Prostate gland (tissue), 2 donors: ENCODE measurements at regions not wholly inside any gene's neighbourhood (a gene's known extent, or its start where the extent isn't known, plus 50 kb on each side); places are given as distances from the start of the nearest gene placed in this dataset.

Source experiments
- DNase-seq: peaks from one replicate; pipeline ENCODE4 v3.0.0-alpha.2; 2019; ENCODE audit warnings: low spot score
- H3K27ac ChIP-seq, 2 donors: fragments of 200-600 bp; sonication (generic); 2 replicates each; pipeline ENCODE4 v1.5.1; 2017 to 2019
- H3K27me3 ChIP-seq: fragments of 200-600 bp; sonication (generic); replicated peaks from 2 replicates; pipeline ENCODE4 v1.5.1; 2019; ENCODE audit not compliant: insufficient read depth
- H3K36me3 ChIP-seq, 2 donors: fragments of 200-600 bp; sonication (generic); 1 replicate in 1 of 2; 2 replicates in 1 of 2; pipeline versions ENCODE4 v1.5.1 to v1.8.1; 2017 to 2019
- H3K4me1 ChIP-seq: fragments of 200-600 bp; sonication (generic); replicated peaks from 2 replicates; pipeline ENCODE4 v1.5.1; 2019
- H3K4me3 ChIP-seq, 2 donors: fragments of 200-600 bp; sonication (generic); 2 replicates each; pipeline ENCODE4 v1.5.1; 2017 to 2019
- H3K9me3 ChIP-seq: fragments of 200-600 bp; sonication (generic); 2 replicates; pipeline ENCODE4 v1.5.1; 2017
- POLR2A ChIP-seq: fragments of 450-650 bp; IDR thresholded peaks from one replicate; pipeline ENCODE4 v1.6.1; 2016; ENCODE audit warnings: antibody characterized with exemption, mild to moderate bottlenecking
- POLR2AphosphoS5 ChIP-seq: sonication (generic); formaldehyde crosslinking; IDR thresholded peaks from one replicate; pipeline ENCODE4 v1.6.1; 2017; ENCODE audit warnings: antibody characterized with exemption
- WGBS: methylation state at CpG from one replicate; pipeline ENCODE4 v1.1.5; 2018; 5-methylcytosine and 5-hydroxymethylcytosine counted together
- intact Hi-C: fragments of 100-400 bp; cut with DNase I; formaldehyde crosslinking; loops from one replicate; pipeline ENCODE4 v1.14.2; 2022
- TF ChIP-seq, protein P1 (sequence below), 4 experiments: fragments of 200-600 bp in 2 of 4; fragments of 450-650 bp in 2 of 4; sonication (generic) in 2 of 4; IDR thresholded peaks; 1 replicate in 3 of 4; 2 replicates in 1 of 4; pipeline ENCODE4 v1.5.1; 2016 to 2019; ENCODE audit warnings: antibody characterized with exemption in 4 of 4, mild to moderate bottlenecking in 2 of 4, moderate library complexity in 2 of 4

DNA sequence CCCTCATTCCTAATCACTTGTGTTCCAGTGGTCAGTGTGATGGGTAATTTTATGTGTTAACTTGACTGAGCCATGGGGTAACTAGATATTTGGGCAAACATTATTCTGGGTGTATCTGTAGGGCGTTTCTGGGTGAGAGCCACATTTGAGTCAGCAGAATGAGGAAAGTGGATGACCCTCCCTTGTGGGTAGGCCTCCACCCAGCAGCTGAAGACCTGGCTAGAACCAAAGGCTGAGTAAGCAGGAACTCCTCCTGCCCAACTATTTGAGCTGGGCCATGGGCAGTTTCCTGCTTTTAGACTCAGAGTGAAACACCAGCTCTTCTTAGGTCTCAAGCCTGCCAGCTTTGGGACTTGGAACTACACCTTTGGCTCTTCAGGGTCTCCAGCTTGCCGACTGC is 141.8 kb downstream of the ACKR3 start:
- intact Hi-C loops, result no loop called here
- Histone ChIP-seq H3K27ac (no peak overlapping the region), H3K36me3 (no peaks in the 10 kb centered on the region), H3K27me3 (no peaks in the 10 kb centered on the region), H3K4me1 (no peaks in the 10 kb centered on the region), H3K9me3 (no peaks in the 10 kb centered on the region), H3K4me3 (no peak overlapping the region)
- DNase-seq, result no peak
- 86% methylated on average over 2 of the region's 2 CpGs for WGBS
- no peak for TF ChIP-seq POLR2AphosphoS5

DNA sequence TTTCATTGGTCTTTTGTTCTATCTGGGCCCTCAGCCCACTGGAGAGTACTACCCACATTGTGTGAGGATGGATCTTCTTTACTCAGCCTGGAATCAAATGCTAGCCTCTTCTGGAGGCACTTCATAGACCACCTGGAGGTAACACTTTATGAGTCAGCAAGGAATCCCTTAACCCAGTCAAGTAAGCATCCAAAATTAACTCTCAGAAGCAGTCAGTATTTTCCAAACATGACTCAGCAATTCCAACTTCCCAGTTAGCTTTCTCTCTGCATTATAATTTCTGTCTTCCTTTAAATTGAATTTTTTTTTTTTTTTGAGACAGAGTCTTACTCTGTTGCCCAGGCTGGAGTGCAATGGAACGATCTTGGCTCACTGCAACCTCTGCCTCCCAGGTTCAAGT is 142.7 kb downstream of the ACKR3 start:
- no peaks in the 10 kb centered on the region for H3K36me3 ChIP-seq
- TF ChIP-seq POLR2A (no peak), POLR2AphosphoS5 (no peak)
- TF ChIP-seq, protein P1, sequence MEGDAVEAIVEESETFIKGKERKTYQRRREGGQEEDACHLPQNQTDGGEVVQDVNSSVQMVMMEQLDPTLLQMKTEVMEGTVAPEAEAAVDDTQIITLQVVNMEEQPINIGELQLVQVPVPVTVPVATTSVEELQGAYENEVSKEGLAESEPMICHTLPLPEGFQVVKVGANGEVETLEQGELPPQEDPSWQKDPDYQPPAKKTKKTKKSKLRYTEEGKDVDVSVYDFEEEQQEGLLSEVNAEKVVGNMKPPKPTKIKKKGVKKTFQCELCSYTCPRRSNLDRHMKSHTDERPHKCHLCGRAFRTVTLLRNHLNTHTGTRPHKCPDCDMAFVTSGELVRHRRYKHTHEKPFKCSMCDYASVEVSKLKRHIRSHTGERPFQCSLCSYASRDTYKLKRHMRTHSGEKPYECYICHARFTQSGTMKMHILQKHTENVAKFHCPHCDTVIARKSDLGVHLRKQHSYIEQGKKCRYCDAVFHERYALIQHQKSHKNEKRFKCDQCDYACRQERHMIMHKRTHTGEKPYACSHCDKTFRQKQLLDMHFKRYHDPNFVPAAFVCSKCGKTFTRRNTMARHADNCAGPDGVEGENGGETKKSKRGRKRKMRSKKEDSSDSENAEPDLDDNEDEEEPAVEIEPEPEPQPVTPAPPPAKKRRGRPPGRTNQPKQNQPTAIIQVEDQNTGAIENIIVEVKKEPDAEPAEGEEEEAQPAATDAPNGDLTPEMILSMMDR (IDR thresholded peaks at IDR 0.05), result no peak
- H3K9me3 ChIP-seq, result no peaks in the 10 kb centered on the region
- no peaks in the 10 kb centered on the region for H3K4me1 ChIP-seq
- 87% methylated on average over 1 of the region's 1 CpG for WGBS
- intact Hi-C loops, result no loop called here
- H3K4me3 ChIP-seq, result no peak overlapping the region
- no peak for DNase-seq
- no peaks in the 10 kb centered on the region for H3K27me3 ChIP-seq
- no peak overlapping the region for H3K27ac ChIP-seq

DNA sequence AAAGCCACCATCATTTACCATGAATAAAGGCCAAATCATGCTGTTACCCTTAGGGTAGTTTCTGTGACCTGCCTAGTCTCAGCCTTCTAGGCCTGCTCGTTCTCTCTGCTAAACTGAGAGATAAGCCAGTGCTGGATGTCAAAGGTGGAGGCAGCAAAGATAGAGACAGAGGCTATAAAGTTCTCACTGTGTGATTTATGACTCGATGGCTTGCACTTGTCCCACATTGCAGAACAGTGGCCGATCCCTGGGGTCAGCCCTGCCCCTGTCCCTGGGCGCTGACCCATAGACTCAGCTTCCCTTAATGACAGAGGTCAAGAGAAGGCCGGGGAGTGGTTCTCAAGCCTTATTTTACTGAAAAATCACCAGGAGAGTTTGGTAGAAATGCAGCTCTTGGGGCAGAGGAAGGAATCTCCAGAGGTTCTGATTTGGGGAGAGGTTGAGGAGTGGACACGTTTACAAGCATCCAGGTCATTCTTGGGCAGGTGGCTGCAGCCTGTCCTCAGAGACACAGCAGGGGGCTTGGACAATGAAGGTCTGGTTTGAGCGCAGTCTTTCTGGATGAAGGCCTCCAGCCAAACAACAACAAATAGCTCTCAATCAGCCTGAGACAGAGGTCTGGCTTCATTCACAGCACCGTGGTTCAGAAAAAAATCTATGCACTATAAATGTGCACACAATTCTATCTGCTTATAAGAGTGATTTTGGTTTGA is 143.5 kb downstream of the ACKR3 start:
- DNase-seq, result no peak
- no peaks in the 10 kb centered on the region for H3K36me3 ChIP-seq
- no peak for TF ChIP-seq POLR2A
- TF ChIP-seq, protein P1 (IDR thresholded peaks at IDR 0.05), result no peak
- no peak for TF ChIP-seq POLR2AphosphoS5
- H3K27ac ChIP-seq, result no peak overlapping the region
- H3K4me3 ChIP-seq, result no peak overlapping the region
- no peaks in the 10 kb centered on the region for H3K4me1 ChIP-seq
- no peaks in the 10 kb centered on the region for H3K27me3 ChIP-seq
- no peaks in the 10 kb centered on the region for H3K9me3 ChIP-seq
- WGBS, result 85% methylated on average over 8 of the region's 8 CpGs
- intact Hi-C loops, result no loop called here

DNA sequence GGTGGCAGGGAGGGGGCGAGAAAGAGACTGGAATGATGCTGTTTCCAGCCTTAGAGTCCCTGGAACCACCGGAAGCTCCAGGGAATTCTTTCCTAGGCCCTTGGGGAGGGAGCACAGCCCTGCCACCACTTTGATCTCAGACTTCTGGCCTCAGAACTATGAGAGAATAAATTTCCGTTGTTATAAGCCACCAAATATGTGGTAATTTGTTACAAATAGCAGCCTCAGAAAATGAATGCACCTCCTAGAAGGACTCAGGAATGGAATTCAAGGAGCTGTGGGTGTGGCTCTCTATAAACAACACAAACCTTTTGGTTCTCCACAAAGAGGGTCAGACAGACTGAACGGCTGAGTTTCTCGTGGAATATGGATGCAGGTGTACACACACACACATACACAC is 144.5 kb downstream of the ACKR3 start:
- intact Hi-C loops, result no loop called here
- Histone ChIP-seq H3K9me3 (no peaks in the 10 kb centered on the region), H3K36me3 (no peaks in the 10 kb centered on the region), H3K4me1 (no peaks in the 10 kb centered on the region), H3K27ac (no peak overlapping the region), H3K27me3 (no peaks in the 10 kb centered on the region), H3K4me3 (no peak overlapping the region)
- DNase-seq, result no peak
- WGBS, result 62% methylated on average over 5 of the region's 5 CpGs
- TF ChIP-seq POLR2A (no peak), POLR2AphosphoS5 (no peak)
- TF ChIP-seq, protein P1 (IDR thresholded peaks at IDR 0.05), result no peak

DNA sequence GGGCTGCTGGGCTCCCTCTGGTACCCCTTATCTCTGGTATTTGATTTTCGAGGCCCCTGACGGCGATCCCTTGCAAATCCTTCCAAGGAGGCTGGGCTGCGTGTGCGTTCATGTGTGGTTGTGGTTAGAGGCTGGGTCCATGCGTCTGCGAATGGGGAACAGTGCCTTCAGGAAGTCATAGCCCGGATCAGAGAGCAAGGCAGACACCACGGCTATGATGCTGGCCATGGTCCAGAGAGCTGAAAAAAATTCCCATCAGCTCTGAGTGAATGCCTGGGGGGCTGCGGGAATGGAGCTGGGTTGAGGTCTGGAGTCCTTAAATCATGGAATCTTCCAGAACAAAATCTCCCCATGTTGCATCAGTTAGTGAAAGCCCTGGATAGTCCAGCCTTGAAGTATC is 145.5 kb downstream of the ACKR3 start:
- Histone ChIP-seq H3K4me3 (no peak overlapping the region), H3K36me3 (no peaks in the 10 kb centered on the region), H3K27ac (no peak overlapping the region), H3K27me3 (no peaks in the 10 kb centered on the region), H3K9me3 (no peaks in the 10 kb centered on the region), H3K4me1 (no peaks in the 10 kb centered on the region)
- intact Hi-C loops, result no loop called here
- WGBS, result 51% methylated on average over 10 of the region's 10 CpGs
- TF ChIP-seq POLR2A (no peak), POLR2AphosphoS5 (no peak)
- TF ChIP-seq, protein P1 (IDR thresholded peaks at IDR 0.05), result no peak
- no peak for DNase-seq
